Hepatic stellate cell (primary cell): ENCODE measurements at regions not wholly inside any gene's neighbourhood (a gene's known extent, or its start where the extent isn't known, plus 50 kb on each side); places are given as distances from the start of the nearest gene placed in this dataset.
"Not testable (repeated sequence)": the region's sequence is repeated elsewhere in the genome, so short reads cannot be mapped to it uniquely, and the experiment has no call there.

Source experiments
- DNase-seq: peaks from one replicate; pipeline ENCODE4 v3.0.0; 2011; ENCODE audit warnings: low spot score

GRCh38 chr1:59178339-59179187 lies 118.3 kb upstream of the FGGY start:
- no peak for DNase-seq

DNA sequence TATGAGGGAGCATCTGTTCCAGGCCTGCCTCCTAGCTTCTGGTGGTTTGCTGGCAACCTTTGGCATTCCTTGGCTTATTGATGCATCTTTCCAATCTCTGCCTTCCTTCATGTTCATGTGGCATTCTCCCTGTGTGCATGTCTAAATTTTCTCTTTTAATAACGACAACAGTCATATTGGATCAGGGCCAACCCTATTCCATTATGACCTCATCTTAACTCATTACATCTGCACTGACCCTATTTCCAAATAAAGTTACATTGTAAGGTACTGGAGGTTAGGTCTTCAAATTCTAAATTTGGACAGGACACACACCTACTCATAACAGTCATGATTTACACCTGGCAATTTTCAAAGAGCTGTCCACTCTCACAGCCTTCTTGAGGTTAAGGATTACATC lies 117.2 kb upstream of the FGGY start:
- no peak for DNase-seq

GRCh38 chr1:59180735-59181134 lies 116.2 kb upstream of the FGGY start:
- DNase-seq: no peak

DNA sequence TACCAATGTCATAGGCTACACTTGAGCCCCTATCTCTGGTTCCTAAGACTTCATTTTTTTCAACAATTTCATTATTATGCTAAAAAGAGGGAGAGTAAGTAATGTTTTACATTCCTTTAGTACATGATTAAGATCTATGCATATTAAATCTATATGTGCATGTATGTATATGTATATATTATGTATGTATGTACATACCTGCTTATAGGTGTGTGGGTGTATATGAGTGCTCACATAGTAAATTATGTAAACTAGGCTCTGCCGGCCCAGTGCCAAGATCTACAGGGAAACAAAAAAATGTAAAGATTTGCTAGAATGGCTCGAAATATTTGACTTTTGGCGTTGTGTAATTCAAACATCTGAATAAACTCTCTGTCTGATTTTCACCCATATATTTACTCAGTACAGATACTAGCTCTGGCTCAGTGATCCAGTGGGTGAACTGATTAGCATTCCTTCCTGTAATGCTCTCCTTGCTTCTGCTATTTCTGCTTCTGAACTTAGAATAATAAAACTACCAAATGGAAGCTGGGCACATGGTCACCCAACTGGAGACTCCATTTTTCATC lies 113.1 kb upstream of the FGGY start:
- no peak for DNase-seq

GRCh38 chr1:59184365-59184905 lies 112.5 kb upstream of the FGGY start:
- no peak for DNase-seq

- DNase-seq: no peak
Measured at GRCh38 chr1:59185163-59185860, 111.6 kb upstream of the FGGY start.

- DNase-seq: peak; percentile 14
Measured at GRCh38 chr1:59186656-59187055, 110.2 kb upstream of the FGGY start.

GRCh38 chr1:59188413-59189213 lies 108.3 kb upstream of the FGGY start:
- no peak for DNase-seq

- no peak for DNase-seq
Measured at GRCh38 chr1:59193443-59194093, 103.3 kb upstream of the FGGY start.

DNA sequence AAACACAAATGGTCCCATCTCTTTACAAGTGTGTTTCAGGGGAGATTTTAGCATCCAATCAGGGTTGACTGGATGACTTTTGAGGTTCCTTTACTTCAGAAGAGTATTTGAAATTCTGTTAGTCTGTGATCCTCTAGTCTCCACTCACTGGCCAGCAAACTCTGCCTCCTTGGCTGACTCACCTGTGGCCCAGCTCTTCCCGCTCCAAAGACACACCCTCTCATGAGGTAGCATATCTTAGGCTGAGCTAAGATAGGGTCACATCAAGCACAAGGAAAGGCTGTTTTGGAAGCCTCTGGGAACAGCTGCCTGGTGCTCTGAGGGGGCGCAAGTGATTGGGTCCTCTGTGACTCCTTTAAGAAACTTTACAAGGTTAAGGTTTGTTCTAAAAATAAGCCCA lies 102.3 kb upstream of the FGGY start:
- DNase-seq: no peak

- DNase-seq: no peak
Measured at GRCh38 chr1:59195151-59195550, 101.7 kb upstream of the FGGY start.

GRCh38 chr1:59198564-59198963 lies 98.3 kb upstream of the FGGY start:
- DNase-seq: no peak

DNA sequence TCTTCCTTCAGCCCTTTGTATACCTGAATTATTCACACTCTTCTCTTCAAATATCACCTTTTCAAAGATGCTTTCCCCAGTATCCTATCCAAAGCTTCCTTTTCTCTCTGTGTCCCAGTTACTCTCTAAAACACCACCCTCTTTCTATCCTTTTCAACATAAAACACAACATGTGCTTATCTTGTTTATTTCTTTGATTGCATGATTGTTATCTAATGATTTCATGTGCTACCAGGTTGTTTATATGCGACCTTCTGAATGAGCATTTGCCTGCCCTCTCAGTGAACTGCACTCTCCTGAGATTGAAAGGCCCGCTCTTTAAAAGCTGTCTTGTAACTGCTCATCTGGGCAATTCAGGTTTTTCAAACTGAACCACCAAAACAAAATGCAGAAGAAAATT lies 97.7 kb upstream of the FGGY start:
- no peak for DNase-seq

GRCh38 chr1:59199719-59200376 lies 97.0 kb upstream of the FGGY start:
- no peak for DNase-seq

DNA sequence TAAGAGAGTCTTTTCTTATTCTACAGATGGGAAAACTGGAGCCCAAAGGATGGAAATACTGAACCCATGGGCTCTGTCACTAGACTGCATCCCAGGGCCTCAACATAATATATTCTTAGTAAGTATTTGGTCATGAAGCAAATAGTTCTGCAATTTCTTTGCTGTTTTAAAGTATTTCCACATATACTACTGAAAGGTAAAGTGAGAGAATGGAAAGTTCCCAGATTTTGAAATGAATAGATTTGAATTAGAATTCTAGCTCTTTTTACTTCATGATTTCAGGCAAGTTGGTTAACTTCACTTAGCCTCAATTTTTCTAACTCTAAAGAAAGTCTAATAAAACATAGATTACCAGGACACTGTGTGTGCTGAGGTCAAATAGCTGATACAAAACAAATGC lies 95.6 kb upstream of the FGGY start:
- DNase-seq: no peak

DNA sequence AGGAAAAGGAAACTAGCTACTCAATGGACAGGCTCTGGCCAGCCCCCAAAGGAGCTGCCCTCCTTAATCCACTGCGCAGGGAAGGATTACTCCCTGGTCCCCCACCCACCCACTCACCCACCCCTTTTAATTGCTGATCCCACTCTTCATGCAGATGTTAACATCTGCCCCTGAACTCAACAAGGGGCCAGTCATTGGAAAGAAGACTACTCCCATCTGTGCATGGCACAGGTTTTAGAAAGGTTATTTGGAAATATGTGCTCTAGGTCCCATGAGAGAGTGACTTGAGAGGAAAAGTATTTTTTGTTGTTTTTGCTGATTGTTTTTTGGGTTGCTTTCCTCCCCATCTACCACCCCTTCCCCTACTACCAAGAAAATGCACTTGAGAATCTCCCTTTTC lies 94.4 kb upstream of the FGGY start:
- no peak for DNase-seq

GRCh38 chr1:59204001-59204400 lies 92.9 kb upstream of the FGGY start:
- DNase-seq: no peak

DNA sequence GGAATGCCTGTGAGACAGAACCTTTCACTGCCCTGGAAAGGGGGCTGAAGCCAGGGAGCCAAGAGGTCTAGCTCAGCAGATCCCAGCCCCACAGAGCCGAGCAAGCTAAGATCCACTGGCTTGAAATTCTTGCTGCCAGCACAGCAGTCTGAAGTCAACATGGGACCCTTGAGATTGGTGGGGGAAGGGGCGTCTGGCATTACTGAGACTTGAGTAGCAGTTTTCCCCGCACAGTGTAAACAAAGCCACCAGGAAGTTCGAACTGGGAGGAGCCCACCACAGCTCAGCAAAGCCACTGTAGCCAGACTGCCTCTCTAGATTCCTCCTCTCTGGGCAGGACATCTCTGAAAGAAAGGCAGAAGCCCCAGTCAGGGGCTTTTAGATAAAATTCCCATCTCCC lies 90.3 kb upstream of the FGGY start:
- not testable (repeated sequence) for DNase-seq

- DNase-seq: not testable (repeated sequence)
Measured at GRCh38 chr1:59210430-59210829, 86.5 kb upstream of the FGGY start.

- no peak for DNase-seq
Measured at GRCh38 chr1:59212706-59213105, 84.2 kb upstream of the FGGY start.
